ENCODE measurements at regions not wholly inside any gene's neighbourhood (a gene's known extent, or its start where the extent isn't known, plus 50 kb on each side); places are given as distances from the start of the nearest gene placed in this dataset.

- no peak for TF ChIP-seq CTCF (IDR thresholded peaks at IDR 0.05)
- TF ChIP-seq POLR2A (IDR thresholded peaks at IDR 0.05) = no peak
Observed at GRCh38 chr15:31267161-31268107, 59.2 kb upstream of the KLF13 start.

All from right lobe of liver (tissue), 4 donors.